Naive B cell (primary cell): ENCODE measurements at regions not wholly inside any gene's neighbourhood (a gene's known extent, or its start where the extent isn't known, plus 50 kb on each side); places are given as distances from the start of the nearest gene placed in this dataset.

ENCODE experiments used
- ATAC-seq, 2 donors: fragments of 150-1000 bp; cut with Tn5 transposase; 2 replicates each; pipeline ENCODE4 v1.10.0; 2021; ENCODE audit warnings: low read depth in 2 of 2, mild to moderate bottlenecking in 2 of 2, moderate library complexity in 2 of 2
- DNase-seq: peaks from one replicate; pipeline ENCODE4 v3.0.0; 2022
- H3K27ac Mint-ChIP-seq, 6 donors: one replicate each; pipeline ENCODE4 v1.8.0; 2020 to 2022; ENCODE audit warnings: mild to moderate bottlenecking in 6 of 6, mixed read lengths in 6 of 6, moderate library complexity in 5 of 6, inconsistent platforms in 2 of 6
- H3K27me3 Mint-ChIP-seq, 3 donors: one replicate each; pipeline ENCODE4 v1.8.0; 2021 to 2022; ENCODE audit warnings: mixed read lengths in 3 of 3, mild to moderate bottlenecking in 1 of 3
- H3K36me3 Mint-ChIP-seq, 2 donors: one replicate each; pipeline ENCODE4 v1.8.0; 2020 to 2022; ENCODE audit warnings: mixed read lengths in 2 of 2, inconsistent platforms in 1 of 2, mild to moderate bottlenecking in 1 of 2
- H3K4me1 Mint-ChIP-seq, 3 donors: one replicate each; pipeline ENCODE4 v1.8.0; 2020 to 2022; ENCODE audit warnings: mixed read lengths in 3 of 3, inconsistent platforms in 1 of 3, mild to moderate bottlenecking in 1 of 3, moderate library complexity in 1 of 3
- H3K4me3 Mint-ChIP-seq, 8 donors: one replicate each; pipeline ENCODE4 v1.8.0; 2020 to 2022; ENCODE audit warnings: mild to moderate bottlenecking in 8 of 8, mixed read lengths in 8 of 8, moderate library complexity in 8 of 8, inconsistent platforms in 2 of 8
- H3K9me3 Mint-ChIP-seq, 7 donors: one replicate each; pipeline ENCODE4 v1.8.0; 2020 to 2022; ENCODE audit warnings: mixed read lengths in 7 of 7, mild to moderate bottlenecking in 5 of 7, inconsistent platforms in 2 of 7, moderate library complexity in 1 of 7

GRCh38 chr7:35348611-35349400, 94.9 kb upstream of the TBX20 start:
- no peak overlapping the region for H3K4me3 Mint-ChIP-seq
- no peaks in the 10 kb centered on the region for H3K36me3 Mint-ChIP-seq
- H3K27me3 Mint-ChIP-seq = peaks cover 11 to 24% (median 21%) of the 10 kb centered on the region in 3 donors

GRCh38 chr7:35342786-35343185, 88.9 kb upstream of the TBX20 start:
- Mint-ChIP-seq H3K4me3 (no peak overlapping the region), H3K27me3 (peaks cover 17 to 29% (median 19%) of the 10 kb centered on the region in 3 donors), H3K4me1 (peaks cover 2 to 8% (median 6%) of the 10 kb centered on the region in 3 donors), H3K36me3 (no peaks in the 10 kb centered on the region), H3K9me3 (peaks cover 0 to 5% (median 0%) of the 10 kb centered on the region in 7 donors), H3K27ac (no peak overlapping the region)
- DNase-seq (no peak), ATAC-seq (no peak)

More at GRCh38 chr7:35348611-35349400, 94.9 kb upstream of the TBX20 start:
- H3K9me3 Mint-ChIP-seq = peaks cover 0 to 2% (median 0%) of the 10 kb centered on the region in 7 donors
- ATAC-seq = no peak
- no peaks in the 10 kb centered on the region for H3K4me1 Mint-ChIP-seq
- no peak overlapping the region for H3K27ac Mint-ChIP-seq
- DNase-seq = no peak

- H3K4me1 Mint-ChIP-seq = peaks cover 2 to 8% (median 6%) of the 10 kb centered on the region in 3 donors
- no peak for ATAC-seq
- H3K27me3 Mint-ChIP-seq = peaks cover 22 to 42% (median 25%) of the 10 kb centered on the region in 3 donors
- H3K9me3 Mint-ChIP-seq = peaks cover 0 to 5% (median 0%) of the 10 kb centered on the region in 7 donors
- DNase-seq = no peak
- no peak overlapping the region for H3K4me3 Mint-ChIP-seq
- H3K36me3 Mint-ChIP-seq = no peaks in the 10 kb centered on the region
- peak overlapping the region in 1 of 6 donors; percentile 88 for H3K27ac Mint-ChIP-seq
Measured at GRCh38 chr7:35339811-35340210, 85.9 kb upstream of the TBX20 start.

GRCh38 chr7:35336444-35336843, 82.5 kb upstream of the TBX20 start:
- ATAC-seq = no peak
- DNase-seq = no peak
- no peaks in the 10 kb centered on the region for H3K36me3 Mint-ChIP-seq
- H3K4me3 Mint-ChIP-seq = no peak overlapping the region
- peaks cover 2 to 5% (median 4%) of the 10 kb centered on the region in 3 donors for H3K4me1 Mint-ChIP-seq
- H3K27me3 Mint-ChIP-seq = peaks cover 6 to 38% (median 34%) of the 10 kb centered on the region in 3 donors
- no peak overlapping the region for H3K27ac Mint-ChIP-seq
- peaks cover 0 to 5% (median 0%) of the 10 kb centered on the region in 7 donors for H3K9me3 Mint-ChIP-seq

- no peak for ATAC-seq
- H3K4me3 Mint-ChIP-seq = no peak overlapping the region
Measured at GRCh38 chr7:35334506-35334905, 80.6 kb upstream of the TBX20 start.

GRCh38 chr7:35333265-35333664, 79.4 kb upstream of the TBX20 start:
- Mint-ChIP-seq H3K9me3 (peaks cover 0 to 2% (median 0%) of the 10 kb centered on the region in 7 donors), H3K27me3 (peaks cover 7 to 49% (median 37%) of the 10 kb centered on the region in 3 donors), H3K4me1 (no peaks in the 10 kb centered on the region), H3K27ac (no peak overlapping the region), H3K4me3 (no peak overlapping the region), H3K36me3 (no peaks in the 10 kb centered on the region)
- ATAC-seq = no peak
- DNase-seq = no peak

More at GRCh38 chr7:35334506-35334905, 80.6 kb upstream of the TBX20 start:
- H3K27me3 Mint-ChIP-seq = peaks cover 6 to 47% (median 38%) of the 10 kb centered on the region in 3 donors
- H3K27ac Mint-ChIP-seq = no peak overlapping the region
- no peaks in the 10 kb centered on the region for H3K36me3 Mint-ChIP-seq
- DNase-seq = no peak
- H3K9me3 Mint-ChIP-seq = peaks cover 0 to 1% (median 0%) of the 10 kb centered on the region in 7 donors
- no peaks in the 10 kb centered on the region for H3K4me1 Mint-ChIP-seq

GRCh38 chr7:35331730-35332678, 78.1 kb upstream of the TBX20 start:
- H3K27ac Mint-ChIP-seq = no peak overlapping the region
- no peaks in the 10 kb centered on the region for H3K36me3 Mint-ChIP-seq
- H3K9me3 Mint-ChIP-seq = peaks cover 0 to 4% (median 0%) of the 10 kb centered on the region in 7 donors
- DNase-seq = no peak
- H3K4me1 Mint-ChIP-seq = no peaks in the 10 kb centered on the region
- H3K27me3 Mint-ChIP-seq = peaks cover 18 to 51% (median 43%) of the 10 kb centered on the region in 3 donors
- no peak overlapping the region for H3K4me3 Mint-ChIP-seq
- no peak for ATAC-seq

GRCh38 chr7:35329026-35329425, 75.1 kb upstream of the TBX20 start:
- Mint-ChIP-seq H3K27ac (no peak overlapping the region), H3K4me3 (no peak overlapping the region), H3K36me3 (no peaks in the 10 kb centered on the region), H3K4me1 (no peaks in the 10 kb centered on the region), H3K27me3 (peaks cover 28 to 51% (median 37%) of the 10 kb centered on the region in 3 donors), H3K9me3 (peaks cover 5 to 24% (median 20%) of the 10 kb centered on the region in 7 donors)
- ATAC-seq (no peak), DNase-seq (no peak)

GRCh38 chr7:35319606-35320005, 65.7 kb upstream of the TBX20 start:
- no peak for ATAC-seq
- Mint-ChIP-seq H3K4me3 (no peak overlapping the region), H3K9me3 (peaks cover 0 to 9% (median 7%) of the 10 kb centered on the region in 7 donors), H3K4me1 (no peaks in the 10 kb centered on the region), H3K27ac (no peak overlapping the region), H3K36me3 (no peaks in the 10 kb centered on the region), H3K27me3 (peaks cover 21 to 36% (median 32%) of the 10 kb centered on the region in 3 donors)
- DNase-seq = no peak

GRCh38 chr7:35316549-35316948, 62.6 kb upstream of the TBX20 start:
- no peak for DNase-seq
- Mint-ChIP-seq H3K27me3 (peaks cover 17 to 22% (median 21%) of the 10 kb centered on the region in 3 donors), H3K36me3 (no peaks in the 10 kb centered on the region), H3K4me1 (no peaks in the 10 kb centered on the region), H3K4me3 (no peak overlapping the region), H3K9me3 (peaks cover 0 to 3% (median 0%) of the 10 kb centered on the region in 7 donors), H3K27ac (no peak overlapping the region)
- no peak for ATAC-seq

GRCh38 chr7:35315517-35315916, 61.6 kb upstream of the TBX20 start:
- ATAC-seq (no peak), DNase-seq (no peak)
- Mint-ChIP-seq H3K4me3 (no peak overlapping the region), H3K9me3 (peaks cover 0 to 3% (median 0%) of the 10 kb centered on the region in 7 donors), H3K36me3 (no peaks in the 10 kb centered on the region), H3K4me1 (no peaks in the 10 kb centered on the region), H3K27me3 (peaks cover 9 to 18% (median 12%) of the 10 kb centered on the region in 3 donors), H3K27ac (no peak overlapping the region)

GRCh38 chr7:35314354-35314753, 60.5 kb upstream of the TBX20 start:
- Mint-ChIP-seq H3K4me1 (no peaks in the 10 kb centered on the region), H3K27me3 (peaks cover 7 to 16% (median 8%) of the 10 kb centered on the region in 3 donors), H3K36me3 (no peaks in the 10 kb centered on the region), H3K27ac (no peak overlapping the region), H3K4me3 (no peak overlapping the region), H3K9me3 (peaks cover 0 to 3% (median 0%) of the 10 kb centered on the region in 7 donors)
- DNase-seq = no peak
- ATAC-seq = no peak

GRCh38 chr7:35313575-35313974, 59.7 kb upstream of the TBX20 start:
- no peaks in the 10 kb centered on the region for H3K4me1 Mint-ChIP-seq

More at GRCh38 chr7:35313575-35313974, 59.7 kb upstream of the TBX20 start:
- peaks cover 0 to 3% (median 0%) of the 10 kb centered on the region in 7 donors for H3K9me3 Mint-ChIP-seq
- no peak for DNase-seq
- H3K27me3 Mint-ChIP-seq = peaks cover 8 to 18% (median 8%) of the 10 kb centered on the region in 3 donors
- H3K27ac Mint-ChIP-seq = no peak overlapping the region
- H3K4me3 Mint-ChIP-seq = no peak overlapping the region
- no peak for ATAC-seq
- H3K36me3 Mint-ChIP-seq = no peaks in the 10 kb centered on the region
